CD4-positive, alpha-beta memory T cell (primary cell): ENCODE measurements at regions not wholly inside any gene's neighbourhood (a gene's known extent, or its start where the extent isn't known, plus 50 kb on each side); places are given as distances from the start of the nearest gene placed in this dataset.
"Not testable (repeated sequence)": the region's sequence is repeated elsewhere in the genome, so short reads cannot be mapped to it uniquely, and the experiment has no call there.

Experiments used
- CTCF ChIA-PET: fragments of 350-600 bp; sonication (Branson Sonifier 250); formaldehyde crosslinking; loops from one replicate; lab custom pipeline; 2021; ENCODE audit warnings: inconsistent platforms; ENCODE audit not compliant: partially characterized antibody; lab: Charles Lee
- POLR2A ChIA-PET: fragments of 350-600 bp; sonication (Branson Sonifier 250); formaldehyde crosslinking; loops from one replicate; lab custom pipeline; 2021; ENCODE audit not compliant: partially characterized antibody; lab: Charles Lee
- DNase-seq, 5 donors: peaks; one replicate each; pipeline versions ENCODE4 v3.0.0 to v3.0.0-alpha.2; 2020 to 2022; ENCODE audit warnings: mixed read lengths in 1 of 5
- H3K27ac ChIP-seq: one replicate; pipeline ENCODE4 v1.7.0; 2013; ENCODE audit warnings: low read depth, low read length
- H3K27me3 ChIP-seq: 2 replicates; pipeline ENCODE4 v1.7.0; 2013; ENCODE audit warnings: mild to moderate bottlenecking, low read length, moderate library complexity; ENCODE audit not compliant: insufficient read depth
- H3K36me3 ChIP-seq: 2 replicates; pipeline ENCODE4 v1.7.0; 2013; ENCODE audit warnings: mild to moderate bottlenecking, low read length, moderate library complexity; ENCODE audit not compliant: insufficient read depth
- H3K4me1 ChIP-seq: 2 replicates; pipeline ENCODE4 v1.7.0; 2013; ENCODE audit warnings: mild to moderate bottlenecking, low read length, moderate library complexity; ENCODE audit not compliant: insufficient read depth
- H3K4me3 ChIP-seq, 2 donors: one replicate each; pipeline ENCODE4 v1.7.0; 2013; ENCODE audit warnings: low read length in 2 of 2, mild to moderate bottlenecking in 1 of 2
- H3K9me3 ChIP-seq, 2 donors: one replicate each; pipeline ENCODE4 v1.7.0; 2013; ENCODE audit warnings: low read length in 2 of 2, control low read depth in 1 of 2; ENCODE audit not compliant: control insufficient read depth in 1 of 2
- H3K27ac Mint-ChIP-seq, 7 donors: one replicate each; pipeline ENCODE4 v1.8.0; 2020 to 2021; ENCODE audit warnings: mixed read lengths in 7 of 7, mild to moderate bottlenecking in 6 of 7, inconsistent platforms in 3 of 7, moderate library complexity in 3 of 7
- H3K27me3 Mint-ChIP-seq, 2 donors: one replicate each; pipeline ENCODE4 v1.8.0; 2020 to 2021; ENCODE audit warnings: mixed read lengths in 2 of 2
- H3K36me3 Mint-ChIP-seq, 2 donors: one replicate each; pipeline ENCODE4 v1.8.0; 2020 to 2021; ENCODE audit warnings: mixed read lengths in 2 of 2, inconsistent platforms in 1 of 2, mild to moderate bottlenecking in 1 of 2
- H3K4me1 Mint-ChIP-seq, 4 donors: one replicate each; pipeline ENCODE4 v1.8.0; 2020 to 2021; ENCODE audit warnings: mixed read lengths in 4 of 4, mild to moderate bottlenecking in 1 of 4
- H3K4me3 Mint-ChIP-seq, 8 donors: one replicate each; pipeline ENCODE4 v1.8.0; 2020 to 2021; ENCODE audit warnings: mixed read lengths in 8 of 8, mild to moderate bottlenecking in 7 of 8, moderate library complexity in 6 of 8, inconsistent platforms in 3 of 8
- H3K9me3 Mint-ChIP-seq, 8 donors: one replicate each; pipeline ENCODE4 v1.8.0; 2020 to 2021; ENCODE audit warnings: mixed read lengths in 8 of 8, mild to moderate bottlenecking in 5 of 8, inconsistent platforms in 3 of 8, moderate library complexity in 1 of 8
- intact Hi-C: fragments of 100-400 bp; cut with micrococcal nuclease; formaldehyde crosslinking; loops from one replicate; pipeline ENCODE4 v1.15.1; 2023

DNA sequence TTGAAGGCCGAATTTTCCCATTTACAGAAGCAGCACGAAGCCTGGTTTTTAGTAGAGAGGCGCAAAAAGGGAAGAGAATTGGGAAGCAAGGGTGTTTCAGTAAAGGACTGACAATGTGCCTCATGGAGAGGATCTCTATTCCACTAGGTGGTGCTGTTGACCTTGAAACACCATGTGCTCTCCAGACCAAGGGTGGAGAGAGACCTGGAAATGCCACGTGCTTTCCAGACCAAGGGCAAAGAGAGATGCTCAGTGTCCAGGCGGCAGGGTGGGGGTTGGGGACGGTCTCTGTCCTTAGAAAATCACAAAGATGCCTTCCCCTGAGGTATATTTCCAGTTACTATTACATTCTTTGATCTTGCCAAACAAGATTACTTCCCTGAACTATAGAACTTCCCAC, 425.3 kb downstream of the CSNK1G3 start:
- no peaks in the 10 kb centered on the region for H3K9me3 ChIP-seq
- ChIA-PET POLR2A (no interaction called here), CTCF (no interaction called here)
- Mint-ChIP-seq H3K36me3 (no peaks in the 10 kb centered on the region), H3K27me3 (no peaks in the 10 kb centered on the region), H3K4me3 (no peak overlapping the region), H3K9me3 (peaks cover 2 to 29% (median 17%) of the 10 kb centered on the region in 8 donors), H3K4me1 (no peaks in the 10 kb centered on the region), H3K27ac (no peak overlapping the region)
- H3K4me1 ChIP-seq: no peaks in the 10 kb centered on the region
- no peaks in the 10 kb centered on the region for H3K27me3 ChIP-seq
- intact Hi-C loops: no loop called here
- no peak overlapping the region for H3K4me3 ChIP-seq
- no peaks in the 10 kb centered on the region for H3K36me3 ChIP-seq
- no peak overlapping the region for H3K27ac ChIP-seq
- no peak for DNase-seq

GRCh38 chr5:123936548-123936947, 424.6 kb downstream of the CSNK1G3 start:
- H3K9me3 Mint-ChIP-seq: peaks cover 2 to 29% (median 17%) of the 10 kb centered on the region in 8 donors

DNA sequence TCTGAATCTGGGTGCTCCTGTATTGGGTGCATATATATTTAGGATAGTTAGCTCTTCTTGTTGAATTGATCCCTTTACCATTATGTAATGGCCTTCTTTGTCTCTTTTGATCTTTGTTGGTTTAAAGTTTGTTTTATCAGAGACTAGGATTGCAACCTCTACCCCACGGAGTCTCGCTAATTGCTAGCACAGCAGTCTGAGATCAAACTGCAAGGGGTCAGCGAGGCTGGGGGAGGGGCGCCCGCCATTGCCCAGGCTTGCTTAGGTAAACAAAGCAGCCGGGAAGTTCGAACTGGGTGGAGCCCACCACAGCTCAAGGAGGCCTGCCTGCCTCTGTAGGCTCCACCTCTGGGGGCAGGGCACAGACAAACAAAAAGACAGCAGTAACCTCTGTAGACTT, 421.8 kb downstream of the CSNK1G3 start:
- H3K4me3 Mint-ChIP-seq, H3K27me3 ChIP-seq, H3K27ac Mint-ChIP-seq, H3K4me1 ChIP-seq, H3K27me3 Mint-ChIP-seq, H3K36me3 Mint-ChIP-seq, H3K27ac ChIP-seq, H3K9me3 ChIP-seq, H3K36me3 ChIP-seq, H3K4me1 Mint-ChIP-seq, POLR2A ChIA-PET, DNase-seq, intact Hi-C loops, CTCF ChIA-PET, H3K4me3 ChIP-seq: not testable (repeated sequence)
- H3K9me3 Mint-ChIP-seq: peaks cover 5 to 29% (median 13%) of the 10 kb centered on the region in 8 donors

More at GRCh38 chr5:123936548-123936947, 424.6 kb downstream of the CSNK1G3 start:
- no peak overlapping the region for H3K4me3 Mint-ChIP-seq
- H3K4me3 ChIP-seq: no peak overlapping the region
- H3K27ac ChIP-seq: no peak overlapping the region
- H3K36me3 ChIP-seq: no peaks in the 10 kb centered on the region
- DNase-seq: no peak
- no peaks in the 10 kb centered on the region for H3K27me3 ChIP-seq
- no peaks in the 10 kb centered on the region for H3K4me1 Mint-ChIP-seq
- no peaks in the 10 kb centered on the region for H3K27me3 Mint-ChIP-seq
- POLR2A ChIA-PET: no interaction called here
- CTCF ChIA-PET: no interaction called here
- intact Hi-C loops: no loop called here
- H3K9me3 ChIP-seq: no peaks in the 10 kb centered on the region
- H3K4me1 ChIP-seq: no peaks in the 10 kb centered on the region
- H3K27ac Mint-ChIP-seq: no peak overlapping the region
- H3K36me3 Mint-ChIP-seq: no peaks in the 10 kb centered on the region

DNA sequence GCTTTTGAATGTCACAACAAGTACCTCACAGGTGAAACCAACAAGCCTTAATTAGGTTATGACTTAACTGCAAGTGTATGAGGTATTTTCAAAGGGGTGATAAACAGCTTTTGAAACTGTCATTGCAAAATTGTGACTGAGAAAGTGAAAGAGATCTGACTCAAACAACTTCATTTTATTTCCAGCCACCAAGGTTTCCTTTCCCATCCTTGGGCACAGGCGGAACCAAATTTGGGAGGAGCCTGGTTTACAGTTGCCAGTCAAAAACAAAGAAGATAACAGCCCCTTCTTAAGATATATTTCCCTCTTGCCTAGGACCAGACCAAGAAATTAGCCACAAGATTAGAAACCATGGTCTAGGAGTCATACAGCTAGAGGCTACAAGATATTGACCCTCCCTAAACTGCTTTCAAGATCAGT, 417.1 kb downstream of the CSNK1G3 start:
- Histone ChIP-seq H3K36me3 (no peaks in the 10 kb centered on the region), H3K9me3 (no peaks in the 10 kb centered on the region), H3K27ac (no peak overlapping the region), H3K4me3 (no peak overlapping the region), H3K27me3 (no peaks in the 10 kb centered on the region), H3K4me1 (no peaks in the 10 kb centered on the region)
- no peak for DNase-seq
- ChIA-PET CTCF (no interaction called here), POLR2A (no interaction called here)
- no peaks in the 10 kb centered on the region for H3K4me1 Mint-ChIP-seq
- intact Hi-C loops: no loop called here
- no peak overlapping the region for H3K27ac Mint-ChIP-seq
- H3K36me3 Mint-ChIP-seq: no peaks in the 10 kb centered on the region
- H3K4me3 Mint-ChIP-seq: no peak overlapping the region
- no peaks in the 10 kb centered on the region for H3K27me3 Mint-ChIP-seq
- H3K9me3 Mint-ChIP-seq: peaks cover 0 to 6% (median 2%) of the 10 kb centered on the region in 8 donors

DNA sequence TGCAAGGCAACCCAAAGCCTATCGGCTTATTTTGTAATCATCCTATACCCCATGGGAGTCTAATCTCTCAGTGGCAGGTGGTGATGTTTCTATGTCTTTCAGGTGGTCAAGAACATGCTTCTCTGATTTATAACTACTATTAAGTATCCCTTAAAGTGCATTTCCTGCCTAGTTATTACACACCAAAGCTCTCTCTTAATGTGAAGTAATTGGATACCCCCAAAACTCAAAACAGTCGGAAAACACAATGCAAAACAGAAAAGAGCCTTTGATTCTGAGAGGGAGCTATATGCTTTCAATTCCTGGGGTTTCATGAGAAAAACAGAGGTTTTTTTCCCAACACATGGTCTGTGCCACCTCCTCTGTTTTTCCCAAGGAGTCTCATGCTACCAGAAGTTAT, 416.4 kb downstream of the CSNK1G3 start:
- intact Hi-C loops: no loop called here
- POLR2A ChIA-PET: no interaction called here

DNA sequence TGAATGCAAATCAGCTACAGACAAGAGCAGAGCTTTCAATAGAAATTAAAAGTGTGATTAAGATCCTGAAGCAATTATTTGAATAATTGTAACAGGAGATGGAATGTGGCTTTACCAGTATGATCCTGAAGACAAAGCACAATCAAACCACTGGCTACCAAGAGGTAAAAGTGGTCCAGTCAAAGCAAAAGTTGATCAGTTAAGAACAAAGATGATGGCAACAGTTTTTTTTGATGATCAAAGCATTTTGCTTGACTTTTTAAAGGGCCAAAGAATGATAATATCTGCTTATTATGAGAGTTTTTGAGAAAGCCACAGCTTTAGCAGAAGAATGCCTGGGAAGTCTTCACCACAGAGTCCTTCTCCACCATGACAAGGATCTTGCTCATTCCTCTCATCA, 409.2 kb downstream of the CSNK1G3 start:
- H3K36me3 Mint-ChIP-seq: no peaks in the 10 kb centered on the region
- H3K4me3 Mint-ChIP-seq: no peak overlapping the region
- no peaks in the 10 kb centered on the region for H3K4me1 Mint-ChIP-seq

More for the DNA sequence above, 416.4 kb downstream of the CSNK1G3 start:
- no peaks in the 10 kb centered on the region for H3K27me3 Mint-ChIP-seq
- Histone ChIP-seq H3K27ac (no peak overlapping the region), H3K4me3 (no peak overlapping the region), H3K27me3 (no peaks in the 10 kb centered on the region), H3K4me1 (no peaks in the 10 kb centered on the region), H3K36me3 (no peaks in the 10 kb centered on the region), H3K9me3 (no peaks in the 10 kb centered on the region)
- H3K27ac Mint-ChIP-seq: no peak overlapping the region
- CTCF ChIA-PET: no interaction called here
- H3K4me3 Mint-ChIP-seq: no peak overlapping the region
- no peak for DNase-seq
- H3K4me1 Mint-ChIP-seq: no peaks in the 10 kb centered on the region
- no peaks in the 10 kb centered on the region for H3K36me3 Mint-ChIP-seq
- peaks cover 0 to 6% (median 2%) of the 10 kb centered on the region in 8 donors for H3K9me3 Mint-ChIP-seq

DNA sequence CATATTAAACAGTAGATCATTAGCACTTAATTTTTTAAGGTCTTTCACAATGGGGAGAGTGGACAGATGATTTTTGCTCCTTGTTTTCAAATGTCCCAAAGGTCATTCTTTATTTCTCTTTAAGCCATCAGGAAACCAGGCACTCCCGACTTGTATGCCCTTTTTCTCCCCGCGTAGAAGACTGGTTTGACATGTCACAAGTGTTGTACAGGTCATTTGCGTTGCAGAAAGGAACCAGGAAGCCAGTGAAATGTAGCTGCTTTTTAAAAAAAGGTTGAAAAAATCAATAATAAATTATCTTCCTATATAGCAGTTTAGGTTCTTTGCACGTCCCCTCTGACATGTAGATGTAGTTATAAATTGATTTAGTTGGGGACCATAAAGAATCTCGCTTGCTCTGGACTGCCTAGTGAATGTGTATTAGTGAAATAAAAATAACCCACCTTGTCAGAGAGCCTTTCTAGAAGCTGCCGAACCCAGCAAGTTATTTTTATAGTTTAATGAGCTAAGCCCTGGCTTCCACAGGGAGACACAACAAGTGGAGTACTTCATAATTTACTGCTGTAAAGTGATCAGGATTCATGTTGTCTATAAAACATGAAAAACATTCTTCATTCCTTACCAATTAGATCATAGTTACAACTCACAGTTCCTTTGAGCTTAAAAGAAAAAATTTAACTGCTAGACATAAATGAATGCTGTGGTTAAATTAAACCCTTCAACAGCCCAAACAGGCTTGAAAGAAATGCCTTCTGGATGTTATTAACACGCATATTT, 404.6 kb downstream of the CSNK1G3 start:
- Mint-ChIP-seq H3K36me3 (no peaks in the 10 kb centered on the region), H3K27me3 (no peaks in the 10 kb centered on the region), H3K4me1 (no peaks in the 10 kb centered on the region), H3K4me3 (no peak overlapping the region), H3K9me3 (peaks cover 0 to 22% (median 6%) of the 10 kb centered on the region in 8 donors), H3K27ac (no peak overlapping the region)
- no peaks in the 10 kb centered on the region for H3K36me3 ChIP-seq
- ChIA-PET POLR2A (no interaction called here), CTCF (no interaction called here)
- intact Hi-C loops: no loop called here
- no peaks in the 10 kb centered on the region for H3K27me3 ChIP-seq
- H3K4me1 ChIP-seq: no peaks in the 10 kb centered on the region
- no peaks in the 10 kb centered on the region for H3K9me3 ChIP-seq
- H3K27ac ChIP-seq: no peak overlapping the region
- H3K4me3 ChIP-seq: no peak overlapping the region
- no peak for DNase-seq

More for the DNA sequence above, 409.2 kb downstream of the CSNK1G3 start:
- H3K36me3 ChIP-seq: no peaks in the 10 kb centered on the region
- H3K4me3 ChIP-seq: no peak overlapping the region
- no peaks in the 10 kb centered on the region for H3K27me3 Mint-ChIP-seq
- peaks cover 0 to 5% (median under 1%) of the 10 kb centered on the region in 8 donors for H3K9me3 Mint-ChIP-seq
- POLR2A ChIA-PET: no interaction called here
- no peak for DNase-seq
- no peak overlapping the region for H3K27ac ChIP-seq
- CTCF ChIA-PET: no interaction called here
- no peaks in the 10 kb centered on the region for H3K27me3 ChIP-seq
- intact Hi-C loops: no loop called here
- no peaks in the 10 kb centered on the region for H3K9me3 ChIP-seq
- H3K4me1 ChIP-seq: no peaks in the 10 kb centered on the region
- no peak overlapping the region for H3K27ac Mint-ChIP-seq
